ENCODE measurements at regions not wholly inside any gene's neighbourhood (a gene's known extent, or its start where the extent isn't known, plus 50 kb on each side); places are given as distances from the start of the nearest gene placed in this dataset.

GRCh38 chr3:19668163-19668562 lies 265.9 kb downstream of the EFHB start:
- TF ChIP-seq USF2 (CRISPR knock-in tag; IDR thresholded peaks at IDR 0.05) (no peak), CTCF (IDR thresholded peaks at IDR 0.05) (no peak), TP53 (CRISPR knock-in tag; IDR thresholded peaks at IDR 0.05) (no peak), NR3C1 (CRISPR knock-in tag; conservative IDR thresholded peaks at IDR 0.05; ENCODE audit: low read depth) (no peak), MAX (CRISPR knock-in tag; IDR thresholded peaks at IDR 0.05) (no peak), ZNF138 (CRISPR knock-in tag; conservative IDR thresholded peaks at IDR 0.05) (no peak), SP1 (CRISPR knock-in tag; conservative IDR thresholded peaks at IDR 0.05) (no peak), NR2C2 (CRISPR knock-in tag; IDR thresholded peaks at IDR 0.05) (no peak), NFYB (CRISPR knock-in tag; conservative IDR thresholded peaks at IDR 0.05; ENCODE audit: low read depth) (no peak), NR1H2 (CRISPR knock-in tag; IDR thresholded peaks at IDR 0.05) (no peak), FOXP1 (CRISPR knock-in tag; IDR thresholded peaks at IDR 0.05; ENCODE audit: borderline replicate concordance) (no peak), MYBL2 (CRISPR knock-in tag; IDR thresholded peaks at IDR 0.05) (no peak), ESRRA (CRISPR knock-in tag; IDR thresholded peaks at IDR 0.05; ENCODE audit: borderline replicate concordance) (no peak)

Data from WTC11 (cell line).